ENCODE measurements at regions not wholly inside any gene's neighbourhood (a gene's known extent, or its start where the extent isn't known, plus 50 kb on each side); places are given as distances from the start of the nearest gene placed in this dataset.

GRCh38 chr21:34307991-34308532 lies 55.7 kb upstream of the KCNE2 start:
- POLR2A ChIA-PET = no interaction called here
- TF ChIP-seq HDGF (IDR thresholded peaks at IDR 0.05; ENCODE audit: borderline replicate concordance) = no peak
- no peak for TF ChIP-seq FOXK2 (IDR thresholded peaks at IDR 0.05)
- no peak for TF ChIP-seq ZNF384 (IDR thresholded peaks at IDR 0.05)
- no peak for TF ChIP-seq NFRKB (IDR thresholded peaks at IDR 0.05)
- no peak for TF ChIP-seq ARNT (IDR thresholded peaks at IDR 0.05)
- no peak for TF ChIP-seq TARDBP (IDR thresholded peaks at IDR 0.05)
- no peak for TF ChIP-seq PKNOX1 (IDR thresholded peaks at IDR 0.05)
- CTCF ChIA-PET = interaction anchor here (0.6 kb wide), 1 partner anchor 103 kb away, joined by 5 read pairs; no protein-coding TSS in a partner anchor
- DNase-seq (ENCODE audit: extremely low spot score) = no peak

GRCh38 chr21:34311561-34312330 lies 52.1 kb upstream of the KCNE2 start:
- no peak for TF ChIP-seq FOXK2 (IDR thresholded peaks at IDR 0.05)
- no peak for TF ChIP-seq FOXA1 (IDR thresholded peaks at IDR 0.05)
- TF ChIP-seq L3MBTL2 (conservative IDR thresholded peaks at IDR 0.05) = no peak
- CTCF ChIA-PET = no interaction called here
- DNase-seq (ENCODE audit: extremely low spot score) = no peak
- POLR2A ChIA-PET = no interaction called here

- CTCF ChIA-PET = no interaction called here
- no peak for DNase-seq (ENCODE audit: extremely low spot score)
- POLR2A ChIA-PET = no interaction called here
- TF ChIP-seq NFRKB (IDR thresholded peaks at IDR 0.05) (no peak), PKNOX1 (IDR thresholded peaks at IDR 0.05) (no peak), CTBP1 (IDR thresholded peaks at IDR 0.05; ENCODE audit: borderline replicate concordance) (no peak), SP1 (IDR thresholded peaks at IDR 0.05) (no peak), ZNF384 (IDR thresholded peaks at IDR 0.05) (no peak), LEF1 (IDR thresholded peaks at IDR 0.05; ENCODE audit: borderline replicate concordance) (no peak), ELF4 (IDR thresholded peaks at IDR 0.05) (no peak), TARDBP (IDR thresholded peaks at IDR 0.05) (no peak), FOXK2 (IDR thresholded peaks at IDR 0.05) (no peak), L3MBTL2 (conservative IDR thresholded peaks at IDR 0.05) (no peak), SUZ12 (IDR thresholded peaks at IDR 0.05) (no peak), ARNT (IDR thresholded peaks at IDR 0.05) (no peak), BHLHE40 (IDR thresholded peaks at IDR 0.05; ENCODE audit: borderline replicate concordance) (no peak), FOXA1 (IDR thresholded peaks at IDR 0.05) (no peak)
These were observed 50.7 kb upstream of the KCNE2 start for GRCh38 chr21:34313116-34313515.
